SHP77 (cell line): ENCODE measurements at regions not wholly inside any gene's neighbourhood (a gene's known extent, or its start where the extent isn't known, plus 50 kb on each side); places are given as distances from the start of the nearest gene placed in this dataset.

Experiments used
- DNase-seq, 2 experiments: peaks; one replicate each; lab custom pipeline; 2025; lab: John Stamatoyannopoulos, UW

- DNase-seq: no peak
These were observed 548.5 kb downstream of the SLITRK1 start for GRCh38 chr13:83333614-83334388.

- DNase-seq: no peak
These were observed 549.5 kb downstream of the SLITRK1 start for GRCh38 chr13:83332751-83333150.

GRCh38 chr13:83327091-83327490 lies 555.2 kb downstream of the SLITRK1 start:
- DNase-seq: no peak

GRCh38 chr13:83325125-83325853 lies 557.0 kb downstream of the SLITRK1 start:
- no peak for DNase-seq

GRCh38 chr13:83311886-83312577 lies 570.2 kb downstream of the SLITRK1 start:
- DNase-seq: no peak

GRCh38 chr13:83298617-83299016 lies 583.7 kb downstream of the SLITRK1 start:
- no peak for DNase-seq

GRCh38 chr13:83297586-83298290 lies 584.5 kb downstream of the SLITRK1 start:
- no peak for DNase-seq

- DNase-seq: no peak
These were observed 586.6 kb downstream of the SLITRK1 start for GRCh38 chr13:83295686-83296085.

GRCh38 chr13:83286737-83287136 lies 595.5 kb downstream of the SLITRK1 start:
- DNase-seq: no peak

- no peak for DNase-seq
These were observed 600.6 kb downstream of the SLITRK1 start for GRCh38 chr13:83281654-83282053.

- DNase-seq: no peak
These were observed 607.6 kb downstream of the SLITRK1 start for GRCh38 chr13:83274679-83275078.

- DNase-seq: no peak
These were observed 609.5 kb downstream of the SLITRK1 start for GRCh38 chr13:83272652-83273240.

GRCh38 chr13:83272076-83272475 lies 610.2 kb downstream of the SLITRK1 start:
- no peak for DNase-seq

- DNase-seq: no peak
These were observed 617.0 kb downstream of the SLITRK1 start for GRCh38 chr13:83265279-83265678.

- DNase-seq: no peak
These were observed 633.5 kb downstream of the SLITRK1 start for GRCh38 chr13:83248751-83249150.

- DNase-seq: no peak
These were observed 649.6 kb downstream of the SLITRK1 start for GRCh38 chr13:83232626-83233025.

- no peak for DNase-seq
These were observed 652.5 kb downstream of the SLITRK1 start for GRCh38 chr13:83229574-83230305.

- DNase-seq: no peak
These were observed 658.7 kb downstream of the SLITRK1 start for GRCh38 chr13:83223546-83223945.

GRCh38 chr13:83221813-83222241 lies 660.4 kb downstream of the SLITRK1 start:
- DNase-seq: no peak

- DNase-seq: no peak
These were observed 661.0 kb downstream of the SLITRK1 start for GRCh38 chr13:83221256-83221655.

- DNase-seq: no peak
These were observed 662.0 kb downstream of the SLITRK1 start for GRCh38 chr13:83220241-83220640.
